ENCODE measurements at regions not wholly inside any gene's neighbourhood (a gene's known extent, or its start where the extent isn't known, plus 50 kb on each side); places are given as distances from the start of the nearest gene placed in this dataset.

- H3K27ac ChIP-seq (ENCODE audit: low read depth, low read length, poor library complexity, severe bottlenecking), result no peak overlapping the region
- no peaks in the 10 kb centered on the region for H3K4me1 ChIP-seq (ENCODE audit: insufficient read depth, low read length, poor library complexity, severe bottlenecking)
- H4K20me1 ChIP-seq (ENCODE audit: insufficient read depth, low read length), result no peaks in the 10 kb centered on the region
- no TSS peak for BruUV-seq (replicated peaks)
- no peak overlapping the region for H3K4me2 ChIP-seq (ENCODE audit: low read length)
- no peak overlapping the region for H2AFZ ChIP-seq (ENCODE audit: low read length)
- no peak for DNase-seq (ENCODE audit: low spot score)
- no peaks in the 10 kb centered on the region for H3K9me2 ChIP-seq (ENCODE audit: insufficient read depth, low read length)
- H3K79me2 ChIP-seq (ENCODE audit: insufficient read depth, low read depth, low read length), result no peaks in the 10 kb centered on the region
- CTCF ChIA-PET (ENCODE audit: unreplicated experiment), result no interaction called here
- TF ChIP-seq EZH2phosphoT487 (IDR thresholded peaks at IDR 0.05; ENCODE audit: borderline replicate concordance, low read depth, low read length), result no peak
- TF ChIP-seq CTCF (conservative IDR thresholded peaks at IDR 0.05; ENCODE audit: low read length), result no peak
- intact Hi-C loops (cut with micrococcal nuclease; ENCODE audit: unreplicated experiment), result no loop called here
- H3K9me3 ChIP-seq (ENCODE audit: low read length), result no peaks in the 10 kb centered on the region
- H3K36me3 ChIP-seq (ENCODE audit: insufficient read depth, low read length), result no peaks in the 10 kb centered on the region
- POLR2A ChIA-PET, result no interaction called here
- no peak overlapping the region for H3K4me3 ChIP-seq (ENCODE audit: low read depth, low read length, poor library complexity, severe bottlenecking)
These were observed 59.4 kb upstream of the TRPM1 start for GRCh38 chr15:31160740-31161495.

- CTCF ChIA-PET (ENCODE audit: unreplicated experiment), result no interaction called here
These were observed 60.4 kb upstream of the TRPM1 start for GRCh38 chr15:31161951-31162350.

More at GRCh38 chr15:31161951-31162350, 60.4 kb upstream of the TRPM1 start:
- intact Hi-C loops (cut with micrococcal nuclease; ENCODE audit: unreplicated experiment), result no loop called here
- no peaks in the 10 kb centered on the region for H3K36me3 ChIP-seq (ENCODE audit: insufficient read depth, low read length)
- no peaks in the 10 kb centered on the region for H3K79me2 ChIP-seq (ENCODE audit: insufficient read depth, low read depth, low read length)
- POLR2A ChIA-PET, result no interaction called here
- no peak overlapping the region for H3K4me3 ChIP-seq (ENCODE audit: low read depth, low read length, poor library complexity, severe bottlenecking)
- DNase-seq (ENCODE audit: low spot score), result no peak
- H3K4me1 ChIP-seq (ENCODE audit: insufficient read depth, low read length, poor library complexity, severe bottlenecking), result no peaks in the 10 kb centered on the region
- H3K4me2 ChIP-seq (ENCODE audit: low read length), result no peak overlapping the region
- no peak overlapping the region for H3K27ac ChIP-seq (ENCODE audit: low read depth, low read length, poor library complexity, severe bottlenecking)
- TF ChIP-seq EZH2phosphoT487 (IDR thresholded peaks at IDR 0.05; ENCODE audit: borderline replicate concordance, low read depth, low read length), result no peak
- TF ChIP-seq CTCF (conservative IDR thresholded peaks at IDR 0.05; ENCODE audit: low read length), result no peak
- BruUV-seq (replicated peaks), result no TSS peak
- H2AFZ ChIP-seq (ENCODE audit: low read length), result no peak overlapping the region
- no peaks in the 10 kb centered on the region for H4K20me1 ChIP-seq (ENCODE audit: insufficient read depth, low read length)
- no peaks in the 10 kb centered on the region for H3K9me3 ChIP-seq (ENCODE audit: low read length)
- H3K9me2 ChIP-seq (ENCODE audit: insufficient read depth, low read length), result no peaks in the 10 kb centered on the region

Data from OCI-LY7 (cell line).